ENCODE measurements at regions not wholly inside any gene's neighbourhood (a gene's known extent, or its start where the extent isn't known, plus 50 kb on each side); places are given as distances from the start of the nearest gene placed in this dataset.

DNA sequence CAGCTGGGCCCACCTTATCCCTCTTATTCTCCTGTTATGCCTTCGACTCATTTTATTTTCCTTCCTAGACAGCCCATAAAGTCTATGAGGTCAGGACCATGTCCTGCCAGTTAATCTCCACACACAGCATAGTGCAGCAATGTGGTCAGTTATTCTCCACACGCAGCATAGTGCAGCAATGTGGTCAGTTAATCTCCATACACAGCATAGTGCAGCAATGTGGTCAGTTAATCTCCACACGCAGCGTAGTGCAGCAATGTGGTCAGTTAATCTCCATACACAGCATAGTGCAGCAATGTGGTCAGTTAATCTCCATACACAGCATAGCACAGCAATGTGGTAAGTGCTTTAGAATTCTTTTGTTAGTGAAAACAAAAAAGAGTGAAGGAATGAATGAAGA, 77.8 kb downstream of the TEX36 start:
- intact Hi-C loops (cut with DNase I), result no loop called here
- WGBS, 4 donors, result 84 to 91% (median 88%) methylated on average over 4 of the region's 4 CpGs

DNA sequence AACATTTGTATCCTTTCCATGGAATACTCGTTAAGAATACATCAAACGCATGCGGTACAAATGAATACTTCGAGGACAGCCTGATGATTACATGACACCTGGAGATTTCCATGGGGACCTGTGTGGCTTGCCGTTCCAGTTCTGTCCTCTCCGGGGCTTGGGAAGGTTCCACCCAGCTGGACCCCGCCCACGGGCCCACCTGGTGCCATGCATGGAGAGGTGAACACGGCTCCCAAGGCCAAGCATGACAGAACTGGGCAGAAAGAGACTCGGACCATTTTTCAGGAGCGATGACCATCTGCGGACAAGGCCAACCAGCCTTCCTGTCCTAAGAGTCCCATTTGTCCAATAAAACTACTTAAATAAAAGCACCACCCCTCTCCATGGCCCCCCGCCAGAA, 80.1 kb downstream of the TEX36 start:
- H3K9me3 ChIP-seq (replicated peaks in 1 of 3), result no peaks in the 10 kb centered on the region
- no peak for DNase-seq
- WGBS, 4 donors, result 77 to 82% (median 81%) methylated on average over 12 to 13 of the region's 13 CpGs
- H3K36me3 ChIP-seq (replicated peaks in 1 of 2), result no peaks in the 10 kb centered on the region
- no peaks in the 10 kb centered on the region for H3K4me1 ChIP-seq (replicated peaks in 1 of 2)
- H3K4me3 ChIP-seq, result no peak overlapping the region
- H3K27ac ChIP-seq, result no peak overlapping the region
- intact Hi-C loops (cut with DNase I), result no loop called here
- TF ChIP-seq, protein P1, sequence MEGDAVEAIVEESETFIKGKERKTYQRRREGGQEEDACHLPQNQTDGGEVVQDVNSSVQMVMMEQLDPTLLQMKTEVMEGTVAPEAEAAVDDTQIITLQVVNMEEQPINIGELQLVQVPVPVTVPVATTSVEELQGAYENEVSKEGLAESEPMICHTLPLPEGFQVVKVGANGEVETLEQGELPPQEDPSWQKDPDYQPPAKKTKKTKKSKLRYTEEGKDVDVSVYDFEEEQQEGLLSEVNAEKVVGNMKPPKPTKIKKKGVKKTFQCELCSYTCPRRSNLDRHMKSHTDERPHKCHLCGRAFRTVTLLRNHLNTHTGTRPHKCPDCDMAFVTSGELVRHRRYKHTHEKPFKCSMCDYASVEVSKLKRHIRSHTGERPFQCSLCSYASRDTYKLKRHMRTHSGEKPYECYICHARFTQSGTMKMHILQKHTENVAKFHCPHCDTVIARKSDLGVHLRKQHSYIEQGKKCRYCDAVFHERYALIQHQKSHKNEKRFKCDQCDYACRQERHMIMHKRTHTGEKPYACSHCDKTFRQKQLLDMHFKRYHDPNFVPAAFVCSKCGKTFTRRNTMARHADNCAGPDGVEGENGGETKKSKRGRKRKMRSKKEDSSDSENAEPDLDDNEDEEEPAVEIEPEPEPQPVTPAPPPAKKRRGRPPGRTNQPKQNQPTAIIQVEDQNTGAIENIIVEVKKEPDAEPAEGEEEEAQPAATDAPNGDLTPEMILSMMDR (IDR thresholded peaks at IDR 0.05), result no peak
- TF ChIP-seq POLR2A (IDR thresholded peaks at IDR 0.05), result no peak
- H3K27me3 ChIP-seq, result no peaks in the 10 kb centered on the region

More for the DNA sequence above, 77.8 kb downstream of the TEX36 start:
- DNase-seq, result no peak
- no peak for TF ChIP-seq POLR2A (IDR thresholded peaks at IDR 0.05)
- TF ChIP-seq, protein P1 (IDR thresholded peaks at IDR 0.05), result no peak
- Histone ChIP-seq H3K4me1 (replicated peaks in 1 of 2) (no peaks in the 10 kb centered on the region), H3K27ac (no peak overlapping the region), H3K9me3 (replicated peaks in 1 of 3) (no peaks in the 10 kb centered on the region), H3K4me3 (no peak overlapping the region), H3K36me3 (replicated peaks in 1 of 2) (no peaks in the 10 kb centered on the region), H3K27me3 (no peaks in the 10 kb centered on the region)

DNA sequence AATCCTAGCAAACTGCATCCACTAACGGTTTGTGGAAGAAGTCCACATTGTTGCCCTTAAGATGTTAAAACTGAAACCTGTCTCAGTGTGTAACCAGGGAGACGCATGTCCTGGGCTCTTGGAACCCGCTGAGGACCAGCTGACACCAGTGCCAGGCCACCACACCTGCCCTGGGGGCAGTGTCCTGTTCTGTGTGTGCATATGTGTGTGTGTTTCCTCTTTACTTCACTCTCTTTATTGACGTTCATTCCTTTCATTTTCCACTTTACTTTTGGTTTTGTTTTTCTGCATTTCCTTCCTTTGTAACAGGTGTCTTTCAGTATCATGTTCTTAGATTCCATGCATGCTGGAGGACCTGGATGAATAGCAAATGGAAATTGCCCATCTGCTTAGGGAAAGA, 83.8 kb downstream of the TEX36 start:
- intact Hi-C loops (cut with DNase I), result no loop called here
- 73 to 81% (median 79%) methylated on average over 4 of the region's 4 CpGs for WGBS, 4 donors
- no peaks in the 10 kb centered on the region for H3K36me3 ChIP-seq (replicated peaks in 1 of 2)
- no peak overlapping the region for H3K27ac ChIP-seq
- DNase-seq, result no peak
- no peaks in the 10 kb centered on the region for H3K9me3 ChIP-seq (replicated peaks in 1 of 3)
- TF ChIP-seq, protein P1 (IDR thresholded peaks at IDR 0.05), result no peak
- no peak for TF ChIP-seq POLR2A (IDR thresholded peaks at IDR 0.05)
- H3K4me1 ChIP-seq (replicated peaks in 1 of 2), result no peaks in the 10 kb centered on the region
- no peaks in the 10 kb centered on the region for H3K27me3 ChIP-seq
- no peak overlapping the region for H3K4me3 ChIP-seq

DNA sequence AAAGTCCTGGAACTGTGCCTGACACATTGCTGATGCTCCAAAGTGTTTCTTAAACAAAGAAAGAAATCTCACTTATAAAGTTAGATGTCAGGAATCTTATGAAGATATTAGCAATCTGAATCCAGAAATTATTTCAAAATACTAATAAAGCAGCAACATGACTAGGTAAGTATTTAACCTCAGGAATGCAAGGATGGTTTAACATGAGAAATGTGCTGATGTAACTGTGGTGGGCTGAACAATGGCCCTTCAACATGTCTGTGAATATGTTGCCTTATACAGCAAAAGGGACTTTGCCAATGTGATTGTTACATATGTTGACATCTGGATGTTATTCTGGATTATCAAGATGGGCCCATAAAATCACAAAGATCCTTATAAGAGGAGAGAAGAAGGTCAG, 87.1 kb downstream of the TEX36 start:
- Histone ChIP-seq H3K27me3 (no peaks in the 10 kb centered on the region), H3K36me3 (replicated peaks in 1 of 2) (no peaks in the 10 kb centered on the region), H3K9me3 (replicated peaks in 1 of 3) (no peaks in the 10 kb centered on the region), H3K4me3 (no peak overlapping the region), H3K27ac (no peak overlapping the region), H3K4me1 (replicated peaks in 1 of 2) (no peaks in the 10 kb centered on the region)
- intact Hi-C loops (cut with DNase I), result no loop called here
- TF ChIP-seq POLR2A (IDR thresholded peaks at IDR 0.05), result no peak
- TF ChIP-seq, protein P1 (IDR thresholded peaks at IDR 0.05), result no peak
- DNase-seq, result no peak

Measured in adrenal gland (tissue), 9 donors.